Activated CD4-positive, CD25-positive, alpha-beta regulatory T cell treated with anti-CD3 and anti-CD28 coated beads, Interleukin-2, amount 50 U/mL, for 72 hours (primary cell): ENCODE measurements at regions not wholly inside any gene's neighbourhood (a gene's known extent, or its start where the extent isn't known, plus 50 kb on each side); places are given as distances from the start of the nearest gene placed in this dataset.

Experiments used
- DNase-seq: peaks from one replicate; pipeline ENCODE4 v3.0.0; 2021

GRCh38 chr2:137826373-137827372 lies 137.6 kb upstream of the HNMT start:
- DNase-seq, result no peak

- DNase-seq, result no peak
Observed at GRCh38 chr2:137828624-137829023, 135.6 kb upstream of the HNMT start.

- DNase-seq, result no peak
Observed at GRCh38 chr2:137829251-137829650, 135.0 kb upstream of the HNMT start.

- no peak for DNase-seq
Observed at GRCh38 chr2:137834760-137835379, 129.4 kb upstream of the HNMT start.

DNA sequence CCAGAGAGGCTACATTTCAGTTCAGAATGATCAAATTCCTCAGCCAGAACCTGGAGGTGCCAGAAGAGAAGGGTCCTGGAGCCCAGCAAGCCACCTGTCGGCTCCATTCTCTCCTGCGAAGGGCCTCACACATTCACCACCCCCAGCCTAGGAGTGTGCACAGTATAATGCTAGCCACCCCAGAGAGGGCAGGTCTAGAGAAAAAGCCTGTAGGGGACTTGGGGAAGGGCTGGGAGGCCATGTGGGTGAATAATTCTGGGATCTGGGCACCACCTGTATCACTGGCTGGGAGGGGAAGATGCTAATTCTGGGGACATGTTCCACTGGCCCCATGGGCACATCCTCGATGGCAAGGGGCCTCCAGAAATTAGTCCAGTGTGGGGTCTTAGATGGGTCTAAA lies 127.6 kb upstream of the HNMT start:
- DNase-seq, result no peak

DNA sequence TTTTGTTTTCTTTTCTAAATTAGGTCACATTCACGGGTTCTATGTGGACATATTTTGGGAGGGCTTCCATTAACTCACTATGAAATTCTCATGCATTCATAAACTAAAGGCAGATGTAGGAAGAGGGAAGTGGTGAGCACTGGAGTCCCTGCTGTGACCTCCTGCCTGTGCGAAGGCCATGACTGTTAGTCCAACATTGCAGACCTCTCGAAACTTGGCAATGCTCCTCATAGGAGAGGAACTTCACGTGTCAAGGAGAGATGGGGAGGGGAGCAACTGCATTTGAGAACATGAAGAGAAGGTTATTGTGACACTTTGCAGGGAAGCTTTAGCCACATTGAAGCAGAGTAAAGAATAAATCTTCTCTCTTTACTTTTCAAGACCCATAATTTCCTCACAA lies 126.4 kb upstream of the HNMT start:
- no peak for DNase-seq

GRCh38 chr2:137838255-137839092 lies 125.8 kb upstream of the HNMT start:
- no peak for DNase-seq

DNA sequence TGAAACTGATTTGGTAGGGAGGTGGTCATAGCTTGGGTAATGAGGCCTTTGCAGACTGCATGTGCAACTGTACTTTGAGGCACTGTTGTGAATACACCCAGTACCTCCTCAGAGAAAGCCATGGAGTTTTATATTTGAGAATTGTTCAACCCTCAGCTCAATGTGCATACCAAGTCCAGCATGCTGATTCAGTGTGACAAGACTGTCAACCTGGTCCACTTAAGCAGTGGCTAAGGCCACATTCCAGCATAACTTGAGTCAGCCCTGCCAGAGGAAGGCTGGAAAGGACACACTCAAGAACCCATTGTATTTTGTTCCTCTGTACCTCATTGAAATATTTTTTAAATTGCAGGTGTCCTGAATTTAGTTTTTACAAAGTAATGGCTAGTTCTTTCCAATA lies 121.8 kb upstream of the HNMT start:
- DNase-seq, result no peak

- DNase-seq, result no peak
Observed at GRCh38 chr2:137842952-137843351, 121.3 kb upstream of the HNMT start.

- DNase-seq, result no peak
Observed at GRCh38 chr2:137845422-137845821, 118.9 kb upstream of the HNMT start.

DNA sequence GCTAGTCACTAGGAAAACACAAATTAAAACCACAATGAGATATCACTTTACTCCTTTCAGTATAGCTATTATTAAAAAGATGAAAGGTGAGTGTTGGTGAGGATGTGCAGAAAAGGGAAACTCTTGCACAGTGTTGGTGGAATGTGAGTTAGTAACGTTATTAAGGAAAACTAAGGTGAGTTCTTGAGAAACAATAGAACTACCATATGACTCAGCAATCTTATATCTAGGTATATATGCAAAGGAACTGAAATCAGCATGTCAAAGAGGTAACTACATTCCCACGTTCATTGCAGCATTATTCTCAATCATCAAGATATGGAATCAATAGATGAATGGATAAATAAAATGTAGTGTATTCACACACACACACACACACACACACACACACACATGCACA lies 117.3 kb upstream of the HNMT start:
- no peak for DNase-seq

DNA sequence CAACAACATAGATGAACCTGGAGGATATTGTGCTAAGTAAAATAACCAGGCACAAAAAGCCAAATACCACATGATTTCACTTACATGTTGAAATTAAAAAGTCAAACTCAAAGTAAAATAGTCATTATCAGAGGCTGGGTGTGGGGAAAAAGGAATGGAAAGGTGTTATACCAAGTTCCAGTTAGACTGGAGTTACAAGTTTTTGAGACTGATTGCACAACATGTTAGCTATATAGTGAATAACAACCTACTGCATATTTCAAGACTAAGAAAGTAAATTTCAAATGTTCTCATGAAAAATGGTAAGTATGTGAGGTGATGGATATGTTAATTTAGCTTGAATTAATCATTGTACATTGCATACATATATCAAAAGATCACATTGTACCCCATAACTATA lies 116.8 kb upstream of the HNMT start:
- DNase-seq, result no peak

DNA sequence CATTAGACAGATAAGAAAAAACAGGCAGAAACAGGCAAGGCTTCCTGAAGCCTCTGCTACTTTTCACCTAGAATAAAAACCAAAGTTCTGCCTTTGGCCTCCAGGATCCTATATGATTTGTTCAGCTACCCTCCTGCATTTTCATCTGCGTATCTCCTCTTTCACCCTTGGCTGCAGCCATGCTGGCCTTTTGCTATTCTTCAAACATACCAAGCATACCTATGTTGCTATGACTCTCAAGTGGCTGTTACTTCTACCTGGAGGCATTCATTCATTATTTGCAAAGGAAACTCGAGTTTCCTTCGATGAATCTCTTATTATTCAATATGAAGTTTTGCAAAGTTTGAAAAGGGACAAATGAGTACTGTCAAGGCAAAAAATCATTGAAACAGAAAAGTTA lies 106.4 kb upstream of the HNMT start:
- DNase-seq, result no peak

DNA sequence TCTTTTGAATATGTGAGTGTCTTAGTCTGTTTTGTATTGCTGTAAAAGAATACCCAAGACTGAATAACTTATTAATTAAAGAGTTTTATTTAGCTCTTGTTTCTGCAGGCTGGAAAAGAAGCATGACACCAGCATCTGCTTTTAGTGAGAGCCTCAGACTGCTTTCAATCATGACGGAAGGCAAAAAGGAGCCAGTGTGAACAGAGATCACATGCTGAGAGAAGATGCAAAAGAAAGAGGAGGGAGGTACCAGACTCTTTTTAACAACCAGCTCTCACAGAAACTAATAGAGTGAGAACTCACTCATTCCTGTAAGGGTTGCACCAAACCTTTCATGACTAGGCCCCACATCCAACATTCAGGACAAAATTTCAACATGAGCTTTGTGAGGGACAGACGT lies 101.6 kb upstream of the HNMT start:
- no peak for DNase-seq

DNA sequence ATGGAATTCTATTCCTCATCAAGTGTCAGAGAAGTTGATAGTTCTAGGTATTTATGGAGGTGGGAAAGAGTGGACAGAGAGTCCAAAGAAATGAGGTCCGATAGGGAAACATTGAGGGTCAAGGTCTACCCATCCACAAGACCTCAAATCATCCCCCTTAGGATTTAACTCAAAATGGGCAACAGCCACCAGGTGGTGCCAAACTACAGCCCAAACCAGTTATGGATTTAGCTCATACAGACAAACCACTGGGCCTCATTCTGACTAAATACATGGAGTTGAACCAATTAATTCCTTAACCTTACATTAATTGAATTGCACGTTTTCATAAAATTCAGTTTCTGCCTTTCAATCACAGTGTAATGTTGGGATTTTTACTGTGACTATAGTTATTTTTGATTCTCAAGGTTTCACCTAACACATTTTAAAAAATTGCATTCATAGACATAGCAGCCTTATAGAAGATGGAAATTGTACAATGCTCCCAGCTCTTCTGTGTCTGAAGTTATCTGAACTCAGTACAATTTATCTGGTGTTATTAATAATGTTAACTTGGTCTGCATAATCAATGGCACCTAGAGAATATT lies 98.2 kb upstream of the HNMT start:
- peak; percentile 30 for DNase-seq

GRCh38 chr2:137870682-137871081 lies 93.6 kb upstream of the HNMT start:
- DNase-seq, result no peak

- DNase-seq, result no peak
Observed at GRCh38 chr2:137872577-137872976, 91.7 kb upstream of the HNMT start.

DNA sequence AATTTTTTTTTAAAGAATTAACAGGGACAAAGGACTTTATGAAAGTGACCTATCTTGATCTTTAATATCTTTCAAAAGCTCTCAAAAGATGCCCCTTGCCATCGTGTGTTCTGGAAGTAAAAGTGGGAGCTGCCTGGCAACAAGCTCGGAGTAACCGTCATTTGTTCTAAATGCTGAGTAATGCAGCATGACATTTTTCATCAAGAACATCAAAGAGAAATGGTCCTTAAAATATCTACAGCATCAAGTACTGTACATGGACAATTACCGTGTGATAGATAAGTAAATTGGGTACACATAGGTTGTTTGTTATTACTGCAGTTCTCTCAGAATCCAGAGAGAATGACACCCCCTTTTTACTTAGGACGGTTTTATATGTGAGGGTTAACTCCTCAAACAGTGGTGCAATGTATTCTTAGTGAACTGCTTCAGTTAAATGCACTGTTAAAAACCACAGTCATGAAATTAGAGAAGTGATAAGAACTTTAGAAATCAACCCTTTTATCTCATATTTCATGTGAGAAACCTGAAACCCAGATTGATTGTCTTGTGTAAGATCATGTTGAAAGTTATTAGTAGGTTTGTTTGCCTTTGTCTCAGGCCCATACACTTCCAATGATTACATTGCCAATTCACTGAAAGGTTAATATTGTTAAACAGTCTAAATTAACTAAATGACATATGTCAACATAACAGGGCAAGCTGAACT lies 90.6 kb upstream of the HNMT start:
- DNase-seq, result no peak

- DNase-seq, result no peak
Observed at GRCh38 chr2:137879121-137879520, 85.2 kb upstream of the HNMT start.

- DNase-seq, result no peak
Observed at GRCh38 chr2:137881711-137882110, 82.6 kb upstream of the HNMT start.

GRCh38 chr2:137886083-137886831 lies 78.0 kb upstream of the HNMT start:
- DNase-seq, result no peak

DNA sequence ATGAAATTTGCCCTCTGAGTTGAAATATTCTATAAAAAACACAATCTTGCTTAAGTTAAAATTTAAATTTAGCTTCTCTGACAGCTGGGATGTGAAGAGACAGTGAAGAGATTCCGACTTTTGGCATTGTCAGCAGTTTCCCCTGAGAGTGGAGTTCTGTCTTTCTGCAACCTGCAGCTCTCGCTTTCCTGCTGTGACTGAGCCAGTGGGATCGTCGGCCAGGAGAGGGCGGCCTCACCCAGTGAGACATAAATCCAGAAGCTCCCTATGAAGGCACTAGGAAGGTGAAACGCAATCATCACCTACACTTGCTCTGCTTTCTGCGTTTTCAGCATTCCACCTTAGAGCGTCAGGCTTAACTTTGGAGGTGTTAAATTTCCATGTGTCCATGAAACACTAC lies 75.4 kb upstream of the HNMT start:
- DNase-seq, result no peak
